T1000 (cell line): ENCODE measurements at regions not wholly inside any gene's neighbourhood (a gene's known extent, or its start where the extent isn't known, plus 50 kb on each side); places are given as distances from the start of the nearest gene placed in this dataset.
A peak's percentile ranks its signal among the peaks of the same experiment; 100 is the strongest.
"Not testable (repeated sequence)": the region's sequence is repeated elsewhere in the genome, so short reads cannot be mapped to it uniquely, and the experiment has no call there.

ENCODE experiments used
- DNase-seq: peaks from one replicate; lab custom pipeline; 2025; ENCODE audit warnings: mixed read lengths; lab: John Stamatoyannopoulos, UW

DNA sequence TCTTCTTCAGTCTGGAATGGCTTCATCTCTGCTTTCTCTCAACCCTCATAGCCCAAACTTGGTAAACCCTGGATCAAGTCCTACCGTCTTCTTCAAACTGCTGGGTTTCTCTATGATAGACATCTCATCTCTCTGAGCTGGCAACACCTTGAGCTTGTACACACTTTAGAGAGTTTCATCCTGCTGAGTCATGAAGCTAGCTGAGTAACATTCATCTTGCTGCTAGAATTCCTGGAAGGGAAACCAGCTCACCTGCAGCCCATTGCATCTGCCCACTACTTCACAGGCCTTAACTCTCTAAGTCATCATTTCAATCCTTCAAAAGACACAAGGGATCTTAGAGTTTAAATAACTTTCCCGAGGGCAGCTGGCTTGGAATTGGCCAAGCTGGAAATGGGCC is 175.5 kb upstream of the RORA start:
- no peak for DNase-seq

DNA sequence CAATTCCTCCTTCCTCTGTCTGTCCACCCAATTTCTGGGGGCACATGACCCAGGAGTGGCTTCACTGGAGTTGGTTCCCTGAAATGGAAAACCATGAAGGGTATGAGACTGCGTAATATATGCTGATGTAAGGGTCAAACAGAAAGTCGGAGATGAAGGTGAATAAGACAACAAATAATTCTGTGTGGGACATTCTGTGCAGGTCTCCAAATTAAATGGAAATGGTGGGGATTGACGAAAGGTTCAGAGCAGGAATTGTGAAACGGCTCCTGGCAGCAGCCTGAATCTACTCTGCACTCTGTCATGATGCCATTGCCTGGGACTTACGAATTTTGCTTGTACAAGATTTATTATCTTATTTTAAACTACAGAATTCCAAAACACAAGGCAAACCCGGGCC is 174.8 kb upstream of the RORA start:
- DNase-seq = no peak

DNA sequence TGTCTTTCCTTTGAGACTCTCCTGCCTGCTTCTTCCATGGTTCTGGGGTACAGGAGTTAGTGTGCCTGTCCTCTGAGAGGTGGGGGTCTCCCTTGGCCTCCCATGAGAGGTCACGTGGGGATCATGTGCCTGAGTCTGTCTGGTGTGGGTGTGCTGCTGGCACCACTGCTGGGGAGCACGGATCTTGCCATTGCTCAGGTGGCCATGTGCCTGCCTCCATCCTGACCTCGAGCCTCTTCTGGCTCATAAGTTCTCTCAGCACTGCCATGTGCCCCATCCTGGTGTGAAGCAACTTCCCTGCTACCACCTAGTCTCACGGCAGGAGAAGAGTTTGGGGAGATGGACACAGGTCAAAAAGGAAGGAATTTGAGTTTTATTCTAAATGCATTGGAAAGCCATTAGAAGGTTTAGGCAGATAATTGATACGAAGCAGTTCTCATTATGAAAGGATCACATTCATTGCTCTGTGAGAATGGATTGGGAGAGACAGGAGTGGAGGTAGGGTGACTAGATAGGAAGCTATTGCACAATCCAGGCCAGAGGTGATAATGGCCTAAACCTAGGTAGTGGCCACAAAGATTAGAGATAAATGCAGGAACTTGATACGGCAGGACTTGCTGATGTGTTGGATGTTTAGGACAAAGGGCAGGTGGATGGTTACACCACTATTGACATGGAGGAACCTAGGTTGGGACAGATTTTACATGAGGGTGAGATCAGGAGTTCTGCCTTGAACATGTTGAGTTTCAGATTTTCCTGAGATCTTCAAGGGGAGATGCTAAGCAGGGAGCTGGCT is 173.0 kb upstream of the RORA start:
- DNase-seq = no peak

DNA sequence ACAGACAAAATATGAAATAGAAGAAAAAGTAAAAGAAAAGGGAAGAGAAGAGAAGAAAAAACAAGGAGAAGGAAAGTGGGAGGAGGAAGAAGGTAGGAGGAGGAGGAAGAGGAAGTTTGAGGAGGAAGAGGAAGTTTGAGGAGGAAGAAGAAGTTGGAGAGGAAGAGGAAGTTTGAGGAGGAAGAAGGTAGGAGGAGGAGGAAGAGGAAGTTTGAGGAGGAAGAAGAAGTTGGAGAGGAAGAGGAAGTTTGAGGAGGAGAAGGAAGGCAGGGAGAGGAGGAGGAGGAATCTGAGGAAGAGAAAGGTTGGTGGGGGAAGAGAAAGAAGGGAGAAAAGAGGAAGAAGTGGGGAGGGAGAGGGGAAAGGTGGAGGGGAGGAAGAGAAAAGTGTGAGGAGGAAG is 169.2 kb upstream of the RORA start:
- DNase-seq = no peak

DNA sequence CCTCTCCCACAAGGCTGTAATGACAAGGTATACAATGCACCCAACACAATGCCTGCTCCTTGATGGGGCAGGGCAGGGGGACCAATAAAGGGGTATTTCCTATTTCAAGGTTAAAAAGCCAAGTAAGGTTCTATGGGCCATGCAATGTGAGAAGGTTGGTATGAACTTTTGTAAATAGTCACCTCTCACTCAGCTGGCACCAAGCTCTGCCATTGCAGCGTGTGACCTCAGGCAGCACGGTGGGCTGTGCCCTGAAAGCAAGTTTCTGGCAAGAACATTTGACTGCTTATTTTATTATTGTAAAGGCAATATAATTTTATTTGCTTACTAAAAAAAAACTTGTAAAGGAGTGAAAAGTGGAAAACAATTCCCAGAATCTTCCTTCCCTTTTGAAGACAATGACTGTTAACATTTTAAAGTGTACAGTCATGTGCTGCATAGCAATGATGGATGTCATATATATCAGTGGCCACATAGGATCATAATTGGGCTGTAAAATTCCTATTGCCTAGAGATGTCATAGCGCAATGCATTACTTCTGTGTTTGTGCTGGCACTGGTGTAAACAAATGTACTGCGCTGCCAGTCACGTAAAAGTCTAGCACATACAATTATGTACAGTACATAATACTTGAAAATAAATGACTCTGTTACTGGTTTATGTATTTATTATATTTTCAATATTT is 167.3 kb upstream of the RORA start:
- peak; percentile 2 for DNase-seq

DNA sequence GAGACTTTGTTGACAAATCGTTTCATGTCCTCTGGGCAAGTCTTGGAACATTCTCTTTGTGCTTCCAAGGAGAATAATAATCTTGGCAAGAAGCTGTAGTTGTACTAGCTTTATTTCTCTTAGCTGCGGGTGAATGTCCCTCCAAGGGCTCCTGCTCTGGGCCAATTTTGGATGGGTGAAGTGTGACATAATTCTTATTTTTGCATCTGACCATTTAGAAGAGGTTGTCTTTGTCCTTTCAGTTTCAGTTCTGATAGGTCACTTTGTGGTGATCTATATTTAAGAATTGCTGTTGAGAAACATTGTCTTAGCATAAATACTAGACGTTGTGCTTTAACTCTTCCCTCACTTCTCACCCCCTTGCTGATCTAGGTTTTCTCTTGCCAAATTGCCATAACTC is 164.8 kb upstream of the RORA start:
- DNase-seq = no peak

DNA sequence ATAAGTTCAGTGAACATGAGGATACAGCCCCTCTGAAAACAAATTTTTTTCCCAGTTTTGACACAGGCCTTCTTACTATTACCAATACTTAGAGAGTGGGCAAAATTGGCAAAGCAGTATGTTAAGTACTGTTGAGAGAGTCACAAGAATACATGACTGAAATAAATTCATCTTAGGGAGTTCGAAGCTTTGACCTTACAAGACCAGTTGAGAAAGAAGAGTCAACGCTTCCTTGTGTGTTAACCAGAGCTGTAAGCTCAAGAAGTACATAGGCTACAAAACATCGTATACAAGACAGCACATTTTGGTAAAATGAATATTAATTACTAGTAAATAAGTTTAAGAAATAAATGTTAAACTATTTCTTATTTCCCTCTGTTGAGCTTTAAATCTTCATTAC is 164.4 kb upstream of the RORA start:
- DNase-seq = no peak

DNA sequence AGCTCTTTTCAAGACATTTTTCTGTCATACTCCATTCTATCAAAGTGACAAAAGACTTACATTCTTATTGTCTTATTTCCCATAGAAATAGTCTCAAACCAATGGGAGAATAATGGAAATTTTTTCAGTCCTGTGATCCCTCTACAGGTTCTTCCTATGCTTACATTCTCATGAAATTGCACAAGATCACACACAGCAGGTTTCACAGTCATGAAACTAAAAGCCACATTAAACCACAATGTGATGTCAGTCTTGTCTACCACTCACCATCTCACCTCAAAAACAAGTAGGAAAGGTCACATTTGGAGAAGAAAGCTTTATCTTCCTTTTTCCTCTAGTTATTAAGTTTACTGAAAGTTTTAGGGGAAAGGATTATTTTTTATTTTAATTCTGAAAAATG is 161.0 kb upstream of the RORA start:
- DNase-seq = no peak

DNA sequence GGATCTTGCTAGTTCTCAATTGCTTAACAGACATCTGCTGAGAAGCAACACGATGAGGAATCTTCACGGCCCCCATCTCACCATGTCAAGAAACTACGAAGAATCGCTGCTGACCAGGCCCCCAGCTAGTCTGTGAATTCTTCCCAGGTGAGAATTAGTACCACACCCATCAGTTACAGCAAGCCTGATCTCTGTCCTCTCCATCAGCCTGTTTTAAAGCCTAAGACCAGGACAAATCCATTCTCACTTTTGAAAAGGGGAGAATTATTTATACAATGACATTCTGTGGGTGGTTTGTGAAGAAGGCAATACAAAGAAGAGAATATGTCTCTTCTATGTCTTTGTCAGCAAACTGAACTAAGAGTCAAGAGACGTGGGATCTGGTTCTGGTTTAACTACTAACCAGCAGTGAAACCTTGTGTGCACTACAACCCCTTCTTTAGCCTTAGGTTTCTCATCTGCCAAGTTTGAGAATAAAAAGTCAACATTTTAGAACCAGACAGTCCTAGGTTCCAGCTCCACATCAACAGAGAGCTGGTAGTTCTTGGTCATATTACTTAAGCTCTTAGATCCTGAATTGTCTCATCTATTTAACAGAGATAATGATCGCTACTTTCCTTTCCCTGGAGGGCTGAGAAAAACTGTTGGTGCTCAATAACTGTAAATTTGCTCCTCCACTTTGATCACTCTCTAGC is 160.4 kb upstream of the RORA start:
- no peak for DNase-seq

DNA sequence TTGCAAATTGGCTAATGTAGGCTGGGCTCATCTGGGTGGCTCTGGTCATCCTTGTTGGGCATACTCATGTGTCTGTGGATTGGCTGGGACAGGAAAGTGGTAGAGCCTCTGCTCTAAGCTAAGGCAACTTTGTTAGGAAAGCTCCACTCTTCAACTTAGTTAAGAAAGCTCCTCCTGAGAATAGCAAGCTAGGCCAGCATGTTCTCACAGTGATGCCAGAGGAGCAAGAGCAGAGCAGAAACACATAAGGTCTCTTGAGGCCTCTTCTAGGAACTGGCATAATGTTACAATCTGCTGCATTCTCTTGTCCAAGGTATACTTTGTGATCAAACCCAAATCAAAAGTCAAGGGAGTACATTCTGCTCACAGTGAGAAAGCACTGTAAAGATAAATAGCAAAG is 158.6 kb upstream of the RORA start:
- no peak for DNase-seq

DNA sequence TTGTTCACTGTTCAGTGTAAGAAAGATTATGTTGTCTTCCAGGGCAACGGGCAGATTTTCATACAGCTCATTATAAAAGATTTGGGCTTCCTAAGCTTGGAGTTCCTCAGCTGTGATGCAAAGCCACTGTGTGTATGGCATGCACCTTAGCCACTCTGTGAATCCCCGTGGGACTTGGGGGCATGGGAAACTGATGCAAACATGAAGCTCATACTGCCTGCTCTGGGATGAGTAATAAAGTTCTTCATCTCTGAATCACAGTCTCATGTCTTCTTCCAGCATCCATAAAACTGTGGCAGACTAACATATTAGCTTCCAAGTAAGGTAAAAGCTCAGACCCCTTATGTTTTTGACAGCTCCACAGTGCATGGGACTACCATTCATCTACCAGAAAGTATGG is 154.3 kb upstream of the RORA start:
- peak; percentile 50 for DNase-seq

DNA sequence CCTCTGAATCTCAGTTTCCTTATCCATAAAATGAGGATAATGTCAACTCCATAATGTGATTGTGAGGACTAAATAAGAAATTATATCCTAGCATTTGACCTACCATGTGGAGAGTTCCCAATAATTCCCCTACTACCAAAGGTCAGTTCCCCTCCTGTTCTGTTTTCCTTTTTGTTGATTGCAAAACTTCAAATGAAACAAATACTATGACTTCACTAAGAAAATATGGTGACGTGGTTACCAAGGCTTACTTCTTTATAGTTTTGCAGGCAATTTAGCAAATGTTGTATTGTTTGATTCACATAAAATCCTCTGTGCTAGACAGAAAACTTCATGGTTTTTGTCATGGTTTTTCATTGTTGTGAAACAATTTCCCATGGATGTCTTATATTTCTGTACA is 153.8 kb upstream of the RORA start:
- DNase-seq = no peak

DNA sequence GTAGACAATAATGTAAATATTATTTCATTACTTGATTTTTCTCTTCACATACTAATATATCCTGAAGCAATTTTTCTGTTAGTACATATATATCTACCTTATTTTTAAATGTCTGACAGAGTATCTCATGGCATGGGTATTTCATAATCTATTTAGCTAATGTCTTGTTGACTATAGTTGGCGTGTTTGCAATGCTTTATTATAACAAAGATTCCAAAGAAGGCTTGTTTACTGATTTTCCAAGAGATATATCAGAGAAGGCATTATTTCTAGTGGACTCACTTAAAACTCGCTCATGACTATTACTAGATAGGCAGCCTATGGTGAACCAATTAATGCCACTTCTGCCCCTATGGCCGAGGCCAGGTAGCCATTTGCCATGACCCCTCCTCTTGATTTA is 152.4 kb upstream of the RORA start:
- DNase-seq = no peak

DNA sequence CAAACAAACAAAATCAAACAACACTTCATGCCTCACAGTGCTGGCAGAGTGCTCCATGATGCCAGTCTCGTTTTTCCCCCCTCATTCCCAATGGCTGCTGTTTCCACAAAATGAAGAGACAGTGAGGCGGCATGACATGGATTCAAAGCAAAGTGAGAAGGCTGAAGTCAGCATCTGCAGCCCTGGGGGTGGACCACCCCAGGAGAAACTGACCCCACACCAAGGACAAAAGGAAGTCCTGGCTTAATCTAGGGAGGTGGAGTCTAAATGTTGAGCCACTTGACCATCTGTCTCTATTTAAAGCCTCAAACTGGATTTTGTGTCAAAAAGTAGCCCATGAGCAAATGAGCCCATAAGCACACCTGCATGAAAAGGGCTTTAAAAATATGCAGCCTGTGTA is 151.2 kb upstream of the RORA start:
- DNase-seq = no peak

DNA sequence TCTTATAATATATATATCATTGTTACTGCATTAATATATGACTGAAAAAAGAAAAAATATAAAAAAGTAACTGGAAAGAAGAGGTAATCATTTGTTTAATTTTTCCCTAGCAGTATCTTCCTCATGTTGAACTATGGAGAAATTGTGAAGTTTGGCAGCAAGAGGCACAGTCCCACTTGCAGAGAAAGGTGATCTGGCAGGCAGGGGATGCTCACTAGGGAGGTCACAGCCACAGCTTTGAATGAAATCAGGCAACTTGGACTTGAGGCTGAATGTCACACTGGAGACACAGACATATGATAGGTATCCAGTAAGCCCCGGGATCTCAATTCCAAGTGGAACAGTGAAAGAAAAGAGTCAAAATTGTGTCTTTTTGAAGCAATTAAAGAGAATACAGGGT is 149.9 kb upstream of the RORA start:
- no peak for DNase-seq

DNA sequence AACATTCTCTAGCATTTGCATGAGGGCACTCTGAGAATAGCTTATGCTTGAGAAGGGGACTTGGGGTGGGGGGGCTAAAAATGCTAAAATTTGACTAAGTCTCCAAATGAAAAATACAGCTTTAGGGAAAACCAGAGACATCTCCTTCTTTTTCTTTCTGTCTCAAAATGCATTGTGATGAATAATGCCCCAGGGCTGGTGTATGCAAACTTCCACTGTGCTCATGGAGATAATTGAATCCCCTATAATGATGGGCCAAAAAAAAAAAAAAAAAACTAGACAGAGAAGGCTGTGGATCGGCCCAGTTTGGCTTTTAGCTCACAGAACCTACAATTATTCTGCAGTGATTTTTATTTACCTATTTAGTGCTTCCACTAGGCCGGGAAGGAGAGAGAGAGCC is 147.9 kb upstream of the RORA start:
- no peak for DNase-seq

DNA sequence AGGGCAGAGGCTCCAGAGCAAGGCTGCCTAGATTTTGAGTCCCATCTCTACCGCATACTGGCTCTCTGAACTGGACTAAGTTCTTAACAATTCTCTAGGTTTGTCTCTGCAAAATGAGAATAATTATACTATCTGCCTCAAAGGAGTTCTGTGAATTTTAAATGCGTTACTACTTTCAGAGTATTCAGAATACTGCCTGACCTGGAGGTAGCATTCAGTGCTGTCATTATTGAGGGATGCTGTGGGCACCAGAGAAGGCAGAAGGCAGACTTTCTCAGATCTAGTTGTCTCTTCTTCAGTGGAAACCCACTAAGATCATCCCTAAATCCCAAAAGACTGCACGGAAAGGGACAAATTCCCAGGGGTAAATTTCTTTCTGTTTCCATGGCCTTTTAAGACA is 147.4 kb upstream of the RORA start:
- no peak for DNase-seq

DNA sequence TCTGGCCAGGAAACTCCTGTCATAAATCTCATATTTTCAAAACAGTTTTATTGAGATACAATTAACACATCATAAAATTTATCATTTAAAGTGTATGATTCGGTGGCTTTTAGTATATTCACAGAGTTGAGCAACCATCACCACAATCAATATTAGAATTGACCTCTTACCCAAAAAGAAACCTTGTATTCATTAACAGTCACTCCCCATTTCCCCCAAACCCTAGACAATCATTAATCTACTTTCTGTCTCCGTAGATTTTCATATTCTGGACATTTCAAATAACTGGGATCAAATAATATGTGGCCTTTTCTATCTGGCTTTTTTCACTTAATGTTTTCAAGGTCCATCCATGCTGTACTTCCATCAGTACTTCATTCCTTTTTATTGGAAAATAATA is 145.7 kb upstream of the RORA start:
- no peak for DNase-seq

DNA sequence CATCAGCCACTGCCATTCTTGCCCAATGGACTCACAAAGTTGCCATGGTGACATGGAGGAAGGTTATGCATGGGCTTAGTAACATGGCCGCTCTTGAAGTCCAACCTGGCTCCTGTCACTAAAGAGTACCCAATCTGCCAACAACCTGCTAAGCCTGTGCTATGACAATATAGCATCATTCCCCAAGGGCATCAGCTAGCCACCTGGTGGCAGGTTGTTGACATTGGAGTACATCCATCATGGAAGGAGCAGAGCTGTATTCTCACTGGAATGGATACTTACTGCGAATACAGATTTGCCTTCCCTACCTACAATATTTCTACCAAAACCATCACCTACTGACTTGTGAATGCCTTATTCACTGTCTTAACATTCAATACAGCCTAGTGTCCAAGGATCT is 138.9 kb upstream of the RORA start:
- no peak for DNase-seq

DNA sequence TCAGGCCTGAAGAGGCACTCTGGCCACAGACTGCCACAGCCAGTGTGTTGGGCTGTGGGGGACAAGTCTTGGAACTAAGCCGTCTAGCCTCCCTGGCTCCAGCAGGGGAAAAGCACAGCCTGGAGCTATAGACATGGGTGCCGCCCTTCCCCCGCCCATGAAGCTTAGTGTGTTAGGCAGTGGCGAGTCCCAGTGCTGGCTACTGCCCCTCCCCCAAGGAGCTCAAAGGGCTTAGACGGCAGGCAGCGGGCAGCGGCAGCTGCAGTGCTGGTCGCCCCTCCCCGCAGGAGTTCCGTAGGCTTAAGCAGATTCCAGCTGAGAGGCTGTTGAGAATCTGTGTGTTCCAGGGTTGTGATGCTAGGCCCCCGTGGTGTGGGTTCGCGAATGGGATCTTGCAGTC is 135.8 kb upstream of the RORA start:
- no peak for DNase-seq

DNA sequence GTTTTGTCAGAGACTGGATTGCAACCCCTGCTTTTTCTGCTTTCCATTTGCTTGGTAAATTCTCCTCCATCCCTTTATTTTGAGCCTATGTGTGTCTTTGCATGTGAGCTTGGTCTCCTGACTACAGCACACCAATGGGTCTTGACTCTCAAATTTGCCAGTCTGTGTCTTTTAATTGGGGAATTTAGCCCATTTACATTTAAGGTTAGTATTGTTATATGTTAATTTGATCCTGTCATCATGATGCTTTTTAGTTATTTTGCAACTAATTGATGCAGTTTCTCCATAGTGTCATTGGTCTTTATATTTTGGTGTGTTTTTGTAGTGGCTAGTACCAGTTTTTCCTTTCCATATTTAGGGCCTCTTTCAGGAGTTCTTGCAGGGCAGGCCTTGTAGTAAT is 133.8 kb upstream of the RORA start:
- DNase-seq = not testable (repeated sequence)

DNA sequence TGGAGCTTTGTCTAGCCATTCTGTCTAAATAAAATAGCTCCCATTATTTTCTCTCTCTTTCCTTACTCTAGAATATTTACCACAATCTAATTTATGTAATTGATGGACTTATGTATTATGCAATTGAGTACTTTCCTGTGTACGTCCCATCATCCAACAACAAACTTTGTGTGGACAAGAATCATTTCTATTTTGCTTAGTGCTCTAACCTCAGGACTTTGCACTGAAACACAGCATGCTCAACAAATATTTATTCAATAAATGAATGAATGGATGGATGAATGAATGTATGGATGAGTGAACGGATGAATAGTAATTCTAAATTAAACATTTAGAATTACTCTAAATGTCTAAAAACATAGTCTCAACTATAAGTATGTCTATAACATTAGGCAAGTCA is 115.2 kb upstream of the RORA start:
- no peak for DNase-seq

DNA sequence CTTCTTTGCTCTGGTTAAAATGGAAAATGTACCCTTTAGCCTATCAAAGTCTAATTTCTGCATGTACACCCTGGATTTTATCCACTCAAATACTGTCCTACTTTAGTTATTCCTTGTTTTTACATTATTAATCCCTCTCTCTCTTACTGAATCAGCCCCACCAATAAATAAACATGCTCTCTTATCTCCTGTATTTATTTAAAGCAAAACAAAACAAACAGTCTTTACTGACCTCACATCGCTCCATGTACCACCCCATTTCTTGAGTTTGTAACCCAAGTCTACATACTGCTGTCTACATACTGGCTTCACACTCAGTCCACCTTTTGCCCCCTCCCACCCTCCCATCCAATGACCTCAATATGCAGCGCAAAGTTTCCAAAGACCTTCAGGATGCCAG is 113.3 kb upstream of the RORA start:
- DNase-seq = no peak
